ENCODE measurements at regions not wholly inside any gene's neighbourhood (a gene's known extent, or its start where the extent isn't known, plus 50 kb on each side); places are given as distances from the start of the nearest gene placed in this dataset.

DNA sequence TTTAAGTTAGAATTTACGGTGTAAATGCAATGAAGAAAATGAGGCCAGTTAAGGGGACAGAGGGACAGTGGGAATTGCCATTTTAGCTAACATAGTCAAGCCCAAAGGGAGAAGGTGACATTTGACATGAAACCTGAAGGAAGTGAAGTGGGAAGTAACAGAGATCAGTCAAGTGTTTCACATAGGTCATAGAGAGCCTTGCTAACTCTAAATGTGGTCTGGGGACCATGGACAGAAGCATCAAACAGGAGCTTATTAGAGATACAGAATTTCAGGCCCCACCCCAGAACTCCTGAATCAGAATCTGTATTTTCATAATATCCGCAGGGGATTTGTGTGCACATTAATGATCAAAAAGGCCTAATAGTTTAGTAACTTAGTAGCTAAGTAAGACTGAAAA lies 393.7 kb downstream of the FRK start:
- no peak for DNase-seq (ENCODE audit: low spot score in 2 of 2, unreplicated experiment in 2 of 2)
- Mint-ChIP-seq H3K36me3 (no peaks in the 10 kb centered on the region), H3K9me3 (no peaks in the 10 kb centered on the region), H3K4me3 (no peak overlapping the region), H3K27me3 (ENCODE audit: low read depth) (no peaks in the 10 kb centered on the region), H3K27ac (no peak overlapping the region), H3K4me1 (peaks cover 3% of the 10 kb centered on the region)
- TF ChIP-seq, protein P1, sequence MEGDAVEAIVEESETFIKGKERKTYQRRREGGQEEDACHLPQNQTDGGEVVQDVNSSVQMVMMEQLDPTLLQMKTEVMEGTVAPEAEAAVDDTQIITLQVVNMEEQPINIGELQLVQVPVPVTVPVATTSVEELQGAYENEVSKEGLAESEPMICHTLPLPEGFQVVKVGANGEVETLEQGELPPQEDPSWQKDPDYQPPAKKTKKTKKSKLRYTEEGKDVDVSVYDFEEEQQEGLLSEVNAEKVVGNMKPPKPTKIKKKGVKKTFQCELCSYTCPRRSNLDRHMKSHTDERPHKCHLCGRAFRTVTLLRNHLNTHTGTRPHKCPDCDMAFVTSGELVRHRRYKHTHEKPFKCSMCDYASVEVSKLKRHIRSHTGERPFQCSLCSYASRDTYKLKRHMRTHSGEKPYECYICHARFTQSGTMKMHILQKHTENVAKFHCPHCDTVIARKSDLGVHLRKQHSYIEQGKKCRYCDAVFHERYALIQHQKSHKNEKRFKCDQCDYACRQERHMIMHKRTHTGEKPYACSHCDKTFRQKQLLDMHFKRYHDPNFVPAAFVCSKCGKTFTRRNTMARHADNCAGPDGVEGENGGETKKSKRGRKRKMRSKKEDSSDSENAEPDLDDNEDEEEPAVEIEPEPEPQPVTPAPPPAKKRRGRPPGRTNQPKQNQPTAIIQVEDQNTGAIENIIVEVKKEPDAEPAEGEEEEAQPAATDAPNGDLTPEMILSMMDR (IDR thresholded peaks at IDR 0.05; ENCODE audit: unreplicated experiment), result no peak

GRCh38 chr6:115665310-115665709 lies 395.4 kb downstream of the FRK start:
- Mint-ChIP-seq H3K27me3 (ENCODE audit: low read depth) (no peaks in the 10 kb centered on the region), H3K27ac (no peak overlapping the region), H3K4me3 (no peak overlapping the region), H3K4me1 (peaks cover 3% of the 10 kb centered on the region), H3K36me3 (no peaks in the 10 kb centered on the region), H3K9me3 (no peaks in the 10 kb centered on the region)
- DNase-seq (ENCODE audit: low spot score in 2 of 2, unreplicated experiment in 2 of 2), result no peak
- TF ChIP-seq, protein P1 (IDR thresholded peaks at IDR 0.05; ENCODE audit: unreplicated experiment), result no peak

GRCh38 chr6:115663681-115664080 lies 397.0 kb downstream of the FRK start:
- no peaks in the 10 kb centered on the region for H3K36me3 Mint-ChIP-seq
- peaks cover 13% of the 10 kb centered on the region for H3K9me3 Mint-ChIP-seq
- H3K4me3 Mint-ChIP-seq, result no peak overlapping the region
- TF ChIP-seq, protein P1 (IDR thresholded peaks at IDR 0.05; ENCODE audit: unreplicated experiment), result no peak
- H3K27me3 Mint-ChIP-seq (ENCODE audit: low read depth), result no peaks in the 10 kb centered on the region
- no peak overlapping the region for H3K27ac Mint-ChIP-seq
- H3K4me1 Mint-ChIP-seq, result peaks cover 2% of the 10 kb centered on the region
- no peak for DNase-seq (ENCODE audit: low spot score in 2 of 2, unreplicated experiment in 2 of 2)

GRCh38 chr6:115643762-115644161 lies 416.9 kb downstream of the FRK start:
- no peaks in the 10 kb centered on the region for H3K4me1 Mint-ChIP-seq
- TF ChIP-seq, protein P1 (IDR thresholded peaks at IDR 0.05; ENCODE audit: unreplicated experiment), result no peak
- H3K36me3 Mint-ChIP-seq, result no peaks in the 10 kb centered on the region
- H3K27ac Mint-ChIP-seq, result no peak overlapping the region
- peaks cover 6% of the 10 kb centered on the region for H3K27me3 Mint-ChIP-seq (ENCODE audit: low read depth)
- peaks cover 21% of the 10 kb centered on the region for H3K9me3 Mint-ChIP-seq
- DNase-seq (ENCODE audit: low spot score in 2 of 2, unreplicated experiment in 2 of 2), result no peak
- no peak overlapping the region for H3K4me3 Mint-ChIP-seq

GRCh38 chr6:115634887-115635286 lies 425.8 kb downstream of the FRK start:
- no peaks in the 10 kb centered on the region for H3K36me3 Mint-ChIP-seq
- H3K4me3 Mint-ChIP-seq, result no peak overlapping the region
- peaks cover 8% of the 10 kb centered on the region for H3K4me1 Mint-ChIP-seq
- no peak for DNase-seq (ENCODE audit: low spot score in 2 of 2, unreplicated experiment in 2 of 2)
- H3K27ac Mint-ChIP-seq, result no peak overlapping the region
- TF ChIP-seq, protein P1 (IDR thresholded peaks at IDR 0.05; ENCODE audit: unreplicated experiment), result no peak
- no peaks in the 10 kb centered on the region for H3K9me3 Mint-ChIP-seq
- H3K27me3 Mint-ChIP-seq (ENCODE audit: low read depth), result no peaks in the 10 kb centered on the region

DNA sequence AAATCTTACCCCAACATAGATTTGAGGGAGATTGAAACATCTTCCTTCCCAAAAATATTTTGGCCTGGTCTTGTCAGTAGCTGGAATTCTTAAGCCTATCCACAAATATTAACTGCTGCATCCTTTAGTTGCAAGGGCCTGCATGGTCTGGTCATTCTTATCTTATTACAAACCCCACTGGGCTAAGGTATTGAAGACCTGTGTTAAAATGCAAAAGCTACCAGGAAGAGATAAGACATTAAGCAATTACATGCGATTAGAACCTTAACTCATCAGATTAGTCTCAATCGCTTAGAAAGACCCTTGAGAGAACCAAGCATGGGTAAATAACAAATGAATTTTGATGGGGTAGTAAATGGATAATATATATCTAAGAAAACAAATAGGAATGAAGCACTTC lies 426.6 kb downstream of the FRK start:
- H3K27me3 Mint-ChIP-seq (ENCODE audit: low read depth), result no peaks in the 10 kb centered on the region
- no peak overlapping the region for H3K27ac Mint-ChIP-seq
- no peak overlapping the region for H3K4me3 Mint-ChIP-seq
- H3K36me3 Mint-ChIP-seq, result no peaks in the 10 kb centered on the region
- TF ChIP-seq, protein P1 (IDR thresholded peaks at IDR 0.05; ENCODE audit: unreplicated experiment), result no peak
- peaks cover 8% of the 10 kb centered on the region for H3K4me1 Mint-ChIP-seq
- DNase-seq (ENCODE audit: low spot score in 2 of 2, unreplicated experiment in 2 of 2), result no peak
- no peaks in the 10 kb centered on the region for H3K9me3 Mint-ChIP-seq

Measured in mesothelial cell of epicardium (in vitro differentiated cells).